ENCODE measurements at regions not wholly inside any gene's neighbourhood (a gene's known extent, or its start where the extent isn't known, plus 50 kb on each side); places are given as distances from the start of the nearest gene placed in this dataset.

DNA sequence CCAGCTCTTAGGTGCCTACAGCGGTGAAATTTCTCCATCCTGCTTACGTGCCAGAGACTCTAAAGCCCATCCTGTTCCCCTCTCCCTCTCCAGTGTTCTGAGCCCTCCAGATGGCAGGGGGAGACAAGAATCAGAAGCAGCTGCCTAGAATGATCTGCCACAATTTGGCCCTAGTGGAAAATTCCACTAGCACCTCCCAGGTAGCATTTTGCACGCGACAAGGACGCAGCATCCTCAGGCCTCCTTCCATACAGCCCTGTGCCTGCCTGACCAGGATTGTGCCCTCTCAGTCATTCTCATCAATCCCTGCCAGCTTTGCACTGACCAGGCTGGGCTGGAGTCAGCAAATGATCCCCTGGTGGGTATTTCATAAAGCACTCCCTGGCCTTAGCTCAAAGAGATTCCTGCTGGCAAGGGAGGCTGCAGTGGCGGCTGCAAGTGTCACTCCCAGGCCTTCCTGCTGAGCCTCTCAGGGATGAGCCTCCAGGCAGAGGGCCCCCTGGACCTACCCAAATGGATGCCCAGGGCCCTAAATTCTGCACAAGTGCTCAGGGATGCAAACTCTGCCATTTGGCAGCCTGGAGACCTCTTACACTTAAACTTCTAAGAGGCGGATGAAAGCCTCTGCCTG lies 130.2 kb upstream of the ATP2B2 start:
- Histone ChIP-seq H3K9me3 (ENCODE audit: insufficient read depth, low read length) (no peaks in the 10 kb centered on the region), H3K9ac (ENCODE audit: low read length) (no peak overlapping the region), H3K9me2 (replicated peaks; ENCODE audit: insufficient read depth, low read length) (no peaks in the 10 kb centered on the region)

DNA sequence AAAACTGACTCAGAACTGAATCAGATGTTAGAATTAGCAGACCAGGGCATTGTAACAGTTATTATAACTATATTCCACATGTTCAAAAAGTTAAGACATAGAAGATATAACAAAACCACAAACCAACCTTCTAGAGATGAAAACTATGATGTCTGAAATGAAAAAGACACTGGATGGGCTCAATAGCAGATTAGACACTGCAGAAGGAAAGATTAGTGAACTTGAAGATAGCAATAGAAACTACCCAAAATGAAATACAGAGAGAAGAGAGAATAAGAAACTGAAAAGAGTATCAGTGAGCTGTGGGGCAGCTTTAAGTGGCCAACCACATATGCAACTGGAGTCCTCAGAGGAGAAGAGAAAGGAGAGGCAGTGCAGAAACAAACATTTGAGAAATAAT lies 132.0 kb upstream of the ATP2B2 start:
- H3K36me3 ChIP-seq (ENCODE audit: low read length), result no peaks in the 10 kb centered on the region
- H3K9me2 ChIP-seq (replicated peaks; ENCODE audit: insufficient read depth, low read length), result no peaks in the 10 kb centered on the region
- TF ChIP-seq EZH2phosphoT487 (conservative IDR thresholded peaks at IDR 0.05; ENCODE audit: low read length), result no peak
- TF ChIP-seq, protein P1, sequence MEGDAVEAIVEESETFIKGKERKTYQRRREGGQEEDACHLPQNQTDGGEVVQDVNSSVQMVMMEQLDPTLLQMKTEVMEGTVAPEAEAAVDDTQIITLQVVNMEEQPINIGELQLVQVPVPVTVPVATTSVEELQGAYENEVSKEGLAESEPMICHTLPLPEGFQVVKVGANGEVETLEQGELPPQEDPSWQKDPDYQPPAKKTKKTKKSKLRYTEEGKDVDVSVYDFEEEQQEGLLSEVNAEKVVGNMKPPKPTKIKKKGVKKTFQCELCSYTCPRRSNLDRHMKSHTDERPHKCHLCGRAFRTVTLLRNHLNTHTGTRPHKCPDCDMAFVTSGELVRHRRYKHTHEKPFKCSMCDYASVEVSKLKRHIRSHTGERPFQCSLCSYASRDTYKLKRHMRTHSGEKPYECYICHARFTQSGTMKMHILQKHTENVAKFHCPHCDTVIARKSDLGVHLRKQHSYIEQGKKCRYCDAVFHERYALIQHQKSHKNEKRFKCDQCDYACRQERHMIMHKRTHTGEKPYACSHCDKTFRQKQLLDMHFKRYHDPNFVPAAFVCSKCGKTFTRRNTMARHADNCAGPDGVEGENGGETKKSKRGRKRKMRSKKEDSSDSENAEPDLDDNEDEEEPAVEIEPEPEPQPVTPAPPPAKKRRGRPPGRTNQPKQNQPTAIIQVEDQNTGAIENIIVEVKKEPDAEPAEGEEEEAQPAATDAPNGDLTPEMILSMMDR (IDR thresholded peaks at IDR 0.05; ENCODE audit: insufficient read depth, low read length, poor library complexity, severe bottlenecking), result no peak
- H3K4me3 ChIP-seq (ENCODE audit: insufficient read depth, low read length, poor library complexity, severe bottlenecking), result no peak overlapping the region
- no peaks in the 10 kb centered on the region for H3K9me3 ChIP-seq (ENCODE audit: insufficient read depth, low read length)
- no peaks in the 10 kb centered on the region for H3K79me2 ChIP-seq (ENCODE audit: insufficient read depth, low read length)
- no peaks in the 10 kb centered on the region for H3F3A ChIP-seq (ENCODE audit: insufficient read depth)
- H3K4me2 ChIP-seq (ENCODE audit: low read depth, low read length, poor library complexity, severe bottlenecking), result no peak overlapping the region
- no peak overlapping the region for H2AFZ ChIP-seq (ENCODE audit: low read depth, low read length, severe bottlenecking)
- no peak overlapping the region for H3K9ac ChIP-seq (ENCODE audit: low read length)
- H4K20me1 ChIP-seq (ENCODE audit: low read depth, low read length), result no peaks in the 10 kb centered on the region
- H3K27ac ChIP-seq (ENCODE audit: low read depth, low read length), result no peak overlapping the region
- no peaks in the 10 kb centered on the region for H3K27me3 ChIP-seq (ENCODE audit: low read length)

More for the DNA sequence above, 130.2 kb upstream of the ATP2B2 start:
- H3K4me3 ChIP-seq (ENCODE audit: insufficient read depth, low read length, poor library complexity, severe bottlenecking), result no peak overlapping the region
- no peaks in the 10 kb centered on the region for H3K79me2 ChIP-seq (ENCODE audit: insufficient read depth, low read length)
- H2AFZ ChIP-seq (ENCODE audit: low read depth, low read length, severe bottlenecking), result no peak overlapping the region
- no peaks in the 10 kb centered on the region for H3K36me3 ChIP-seq (ENCODE audit: low read length)
- TF ChIP-seq EZH2phosphoT487 (conservative IDR thresholded peaks at IDR 0.05; ENCODE audit: low read length), result no peak
- TF ChIP-seq, protein P1 (IDR thresholded peaks at IDR 0.05; ENCODE audit: insufficient read depth, low read length, poor library complexity, severe bottlenecking), result no peak
- H3K4me2 ChIP-seq (ENCODE audit: low read depth, low read length, poor library complexity, severe bottlenecking), result no peak overlapping the region
- H4K20me1 ChIP-seq (ENCODE audit: low read depth, low read length), result no peaks in the 10 kb centered on the region
- H3K27ac ChIP-seq (ENCODE audit: low read depth, low read length), result no peak overlapping the region
- H3K27me3 ChIP-seq (ENCODE audit: low read length), result no peaks in the 10 kb centered on the region
- no peaks in the 10 kb centered on the region for H3F3A ChIP-seq (ENCODE audit: insufficient read depth)

DNA sequence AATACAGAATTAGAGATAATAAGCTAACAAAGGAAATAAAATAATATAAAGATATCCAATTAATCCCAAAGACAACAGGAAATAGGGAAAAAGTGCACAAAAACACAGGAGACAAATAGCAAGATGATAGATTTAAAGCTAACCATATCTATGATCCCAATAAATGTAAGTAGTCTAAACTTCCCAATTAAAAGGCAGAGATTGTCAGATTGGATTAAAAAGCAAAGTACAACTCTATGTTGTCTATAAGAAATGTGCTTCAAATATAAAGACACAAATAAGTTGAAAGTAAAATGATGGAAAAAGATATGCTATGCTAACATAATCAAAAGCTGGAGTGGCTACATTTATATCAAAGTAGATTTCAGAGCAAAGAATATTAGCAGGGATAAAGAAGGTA lies 133.1 kb upstream of the ATP2B2 start:
- Histone ChIP-seq H3K4me2 (ENCODE audit: low read depth, low read length, poor library complexity, severe bottlenecking) (no peak overlapping the region), H3K9ac (ENCODE audit: low read length) (no peak overlapping the region), H2AFZ (ENCODE audit: low read depth, low read length, severe bottlenecking) (no peak overlapping the region), H3K27ac (ENCODE audit: low read depth, low read length) (no peak overlapping the region), H3K27me3 (ENCODE audit: low read length) (no peaks in the 10 kb centered on the region), H3K79me2 (ENCODE audit: insufficient read depth, low read length) (no peaks in the 10 kb centered on the region), H3F3A (ENCODE audit: insufficient read depth) (no peaks in the 10 kb centered on the region), H3K9me3 (ENCODE audit: insufficient read depth, low read length) (no peaks in the 10 kb centered on the region), H3K36me3 (ENCODE audit: low read length) (no peaks in the 10 kb centered on the region), H3K4me3 (ENCODE audit: insufficient read depth, low read length, poor library complexity, severe bottlenecking) (no peak overlapping the region), H3K9me2 (replicated peaks; ENCODE audit: insufficient read depth, low read length) (no peaks in the 10 kb centered on the region), H4K20me1 (ENCODE audit: low read depth, low read length) (no peaks in the 10 kb centered on the region)
- TF ChIP-seq EZH2phosphoT487 (conservative IDR thresholded peaks at IDR 0.05; ENCODE audit: low read length), result no peak
- TF ChIP-seq, protein P1 (IDR thresholded peaks at IDR 0.05; ENCODE audit: insufficient read depth, low read length, poor library complexity, severe bottlenecking), result no peak

Data from SU-DHL-6 (cell line).